ENCODE measurements at regions not wholly inside any gene's neighbourhood (a gene's known extent, or its start where the extent isn't known, plus 50 kb on each side); places are given as distances from the start of the nearest gene placed in this dataset.

DNA sequence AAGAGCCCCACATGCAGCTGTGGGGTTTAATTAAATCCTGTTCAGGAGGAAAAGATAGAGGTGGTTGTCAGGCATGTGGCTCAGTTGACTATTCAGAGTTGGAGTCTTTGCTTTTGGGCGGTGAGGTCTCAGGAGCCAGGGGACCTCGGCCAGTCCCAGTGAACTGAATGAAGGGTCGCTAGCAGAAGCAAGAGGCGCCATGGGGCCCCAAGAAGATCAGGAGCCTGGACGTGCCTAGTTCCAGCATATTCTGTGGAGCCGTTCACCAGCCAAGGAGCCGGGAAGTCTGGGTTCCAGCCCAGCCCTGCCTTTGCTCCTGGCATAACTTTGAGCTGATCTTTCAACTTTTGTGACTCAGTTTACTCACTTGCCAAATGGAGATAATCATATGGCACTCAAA, 217.7 kb upstream of the IRF2BP2 start:
- Mint-ChIP-seq H3K4me1 (peaks cover 0 to 4% of the 10 kb centered on the region in 2 experiments; a peak in 1 of 4 replicates), H3K4me3 (no peak overlapping the region), H3K36me3 (ENCODE audit: insufficient read depth in 1 of 3, low read depth in 3 of 3) (no peaks in the 10 kb centered on the region), H3K27me3 (ENCODE audit: low read depth) (peaks cover 4% of the 10 kb centered on the region), H3K27ac (no peak overlapping the region), H3K9me3 (no peaks in the 10 kb centered on the region; a peak in 1 of 5 replicates)
- Histone ChIP-seq H2BK5ac (ENCODE audit: insufficient read length, low read length) (no peak overlapping the region), H3K56ac (ENCODE audit: insufficient read length, low read depth, low read length) (no peak overlapping the region), H2BK15ac (ENCODE audit: low read depth, low read length) (no peak overlapping the region), H3K18ac (ENCODE audit: insufficient read length, low read depth, low read length) (no peak overlapping the region), H4K20me1 (ENCODE audit: control insufficient read depth, insufficient read depth, insufficient read length) (no peaks in the 10 kb centered on the region), H2BK120ac (ENCODE audit: low read depth, low read length, poor library complexity, severe bottlenecking) (no peak overlapping the region), H3K27me3 (ENCODE audit: insufficient read depth, low read length) (no peaks in the 10 kb centered on the region), H3K79me2 (ENCODE audit: insufficient read depth, low read length) (no peaks in the 10 kb centered on the region), H2BK12ac (ENCODE audit: insufficient read length, low read depth, low read length) (no peak overlapping the region), H3K23ac (ENCODE audit: insufficient read length, low read depth, low read length) (no peak overlapping the region), H3K4ac (ENCODE audit: low read depth, low read length) (no peak overlapping the region), H2AFZ (ENCODE audit: low read length) (no peak overlapping the region), H3K4me2 (ENCODE audit: insufficient read depth, insufficient read length, low read length) (no peak overlapping the region), H3K14ac (ENCODE audit: insufficient read depth, low read length) (no peak overlapping the region), H2BK20ac (ENCODE audit: low read depth, low read length, poor library complexity, severe bottlenecking) (no peak overlapping the region), H3K27ac (ENCODE audit: insufficient read length, low read depth, low read length) (no peak overlapping the region), H3K79me1 (ENCODE audit: insufficient read depth, low read depth, low read length, poor library complexity, severe bottlenecking) (no peaks in the 10 kb centered on the region), H4K5ac (ENCODE audit: insufficient read length, low read depth, low read length) (no peak overlapping the region), H2AK5ac (ENCODE audit: insufficient read length, low read length) (no peak overlapping the region), H4K91ac (ENCODE audit: insufficient read length, low read depth, low read length) (no peak overlapping the region), H4K8ac (replicated peaks; ENCODE audit: insufficient read length, low read depth, low read length) (no peak overlapping the region), H3K23me2 (ENCODE audit: insufficient read length, low read depth, low read length, poor library complexity, severe bottlenecking) (no peaks in the 10 kb centered on the region), H3K9me3 (ENCODE audit: control insufficient read depth, low read depth, low read length) (no peaks in the 10 kb centered on the region), H3T11ph (ENCODE audit: low read length) (no peak overlapping the region), H3K4me1 (ENCODE audit: insufficient read depth, low read length) (no peaks in the 10 kb centered on the region), H3K9ac (ENCODE audit: extremely low read depth, insufficient read length, low read length) (no peak overlapping the region)
- TF ChIP-seq, protein P1, sequence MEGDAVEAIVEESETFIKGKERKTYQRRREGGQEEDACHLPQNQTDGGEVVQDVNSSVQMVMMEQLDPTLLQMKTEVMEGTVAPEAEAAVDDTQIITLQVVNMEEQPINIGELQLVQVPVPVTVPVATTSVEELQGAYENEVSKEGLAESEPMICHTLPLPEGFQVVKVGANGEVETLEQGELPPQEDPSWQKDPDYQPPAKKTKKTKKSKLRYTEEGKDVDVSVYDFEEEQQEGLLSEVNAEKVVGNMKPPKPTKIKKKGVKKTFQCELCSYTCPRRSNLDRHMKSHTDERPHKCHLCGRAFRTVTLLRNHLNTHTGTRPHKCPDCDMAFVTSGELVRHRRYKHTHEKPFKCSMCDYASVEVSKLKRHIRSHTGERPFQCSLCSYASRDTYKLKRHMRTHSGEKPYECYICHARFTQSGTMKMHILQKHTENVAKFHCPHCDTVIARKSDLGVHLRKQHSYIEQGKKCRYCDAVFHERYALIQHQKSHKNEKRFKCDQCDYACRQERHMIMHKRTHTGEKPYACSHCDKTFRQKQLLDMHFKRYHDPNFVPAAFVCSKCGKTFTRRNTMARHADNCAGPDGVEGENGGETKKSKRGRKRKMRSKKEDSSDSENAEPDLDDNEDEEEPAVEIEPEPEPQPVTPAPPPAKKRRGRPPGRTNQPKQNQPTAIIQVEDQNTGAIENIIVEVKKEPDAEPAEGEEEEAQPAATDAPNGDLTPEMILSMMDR (conservative IDR thresholded peaks at IDR 0.05), result no peak
- no CpG with 5 or more reads among the region's 7 CpGs for WGBS (ENCODE audit: extremely low coverage, insufficient read length, low lambda C conversion rate)
- no peak for DNase-seq

Data from H9 (cell line).